ENCODE measurements at regions not wholly inside any gene's neighbourhood (a gene's known extent, or its start where the extent isn't known, plus 50 kb on each side); places are given as distances from the start of the nearest gene placed in this dataset.
"Not testable (repeated sequence)": the region's sequence is repeated elsewhere in the genome, so short reads cannot be mapped to it uniquely, and the experiment has no call there.

DNA sequence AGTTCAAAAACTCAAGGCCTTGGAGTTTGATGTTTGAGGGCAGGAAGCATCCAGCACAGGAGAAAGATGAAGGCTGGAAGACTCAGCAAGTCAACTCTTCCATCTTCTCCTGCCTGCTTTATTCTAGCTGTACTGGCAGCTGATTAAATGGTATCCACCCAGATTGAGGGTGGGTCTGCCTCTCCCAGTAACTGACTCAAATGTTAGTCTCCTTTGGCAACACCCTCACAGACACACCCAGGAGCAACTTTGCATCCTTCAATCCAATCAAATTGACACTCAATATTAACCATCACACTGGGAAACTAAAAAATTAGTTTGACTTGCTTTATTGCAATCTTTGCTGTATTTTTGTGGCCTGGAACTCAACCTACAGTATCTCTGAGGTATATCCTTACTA is 230.5 kb upstream of the TARS1 start:
- not testable (repeated sequence) for TF ChIP-seq EZH2 (IDR thresholded peaks at IDR 0.05; ENCODE audit: insufficient read depth, poor library complexity, severe bottlenecking); EZH2phosphoT487 (IDR thresholded peaks at IDR 0.05; ENCODE audit: insufficient read depth, low read depth)
